ENCODE measurements at regions not wholly inside any gene's neighbourhood (a gene's known extent, or its start where the extent isn't known, plus 50 kb on each side); places are given as distances from the start of the nearest gene placed in this dataset.

DNA sequence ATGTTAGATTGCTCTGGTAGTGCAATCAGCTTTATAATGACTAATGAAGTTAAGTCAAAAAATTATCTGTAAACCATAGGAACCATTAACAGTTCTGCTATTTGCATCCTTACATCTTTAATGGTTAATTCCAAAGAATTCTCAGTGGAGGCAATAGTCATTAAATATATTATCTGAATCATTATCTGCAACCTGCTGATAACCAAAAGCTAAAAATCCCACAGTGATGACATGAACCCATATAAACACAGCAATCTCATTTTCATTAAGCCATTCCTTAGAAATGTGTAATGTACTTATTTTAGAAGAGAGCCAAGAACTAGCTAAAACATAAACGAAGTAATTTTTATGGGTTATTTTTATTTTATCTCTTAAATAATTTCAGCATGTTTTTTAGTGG is 60.2 kb downstream of the MAGEB16 start:
- Mint-ChIP-seq H3K27ac (no peak overlapping the region), H3K4me1 (no peaks in the 10 kb centered on the region), H3K9me3 (no peaks in the 10 kb centered on the region), H3K4me3 (no peak overlapping the region), H3K36me3 (ENCODE audit: low read depth) (no peaks in the 10 kb centered on the region), H3K27me3 (ENCODE audit: low read depth) (no peaks in the 10 kb centered on the region)
- TF ChIP-seq, protein P1, sequence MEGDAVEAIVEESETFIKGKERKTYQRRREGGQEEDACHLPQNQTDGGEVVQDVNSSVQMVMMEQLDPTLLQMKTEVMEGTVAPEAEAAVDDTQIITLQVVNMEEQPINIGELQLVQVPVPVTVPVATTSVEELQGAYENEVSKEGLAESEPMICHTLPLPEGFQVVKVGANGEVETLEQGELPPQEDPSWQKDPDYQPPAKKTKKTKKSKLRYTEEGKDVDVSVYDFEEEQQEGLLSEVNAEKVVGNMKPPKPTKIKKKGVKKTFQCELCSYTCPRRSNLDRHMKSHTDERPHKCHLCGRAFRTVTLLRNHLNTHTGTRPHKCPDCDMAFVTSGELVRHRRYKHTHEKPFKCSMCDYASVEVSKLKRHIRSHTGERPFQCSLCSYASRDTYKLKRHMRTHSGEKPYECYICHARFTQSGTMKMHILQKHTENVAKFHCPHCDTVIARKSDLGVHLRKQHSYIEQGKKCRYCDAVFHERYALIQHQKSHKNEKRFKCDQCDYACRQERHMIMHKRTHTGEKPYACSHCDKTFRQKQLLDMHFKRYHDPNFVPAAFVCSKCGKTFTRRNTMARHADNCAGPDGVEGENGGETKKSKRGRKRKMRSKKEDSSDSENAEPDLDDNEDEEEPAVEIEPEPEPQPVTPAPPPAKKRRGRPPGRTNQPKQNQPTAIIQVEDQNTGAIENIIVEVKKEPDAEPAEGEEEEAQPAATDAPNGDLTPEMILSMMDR (IDR thresholded peaks at IDR 0.05; ENCODE audit: unreplicated experiment in 3 of 3) = no peak

GRCh38 chrX:35858906-35859305 is 60.6 kb upstream of the CFAP47 start:
- Mint-ChIP-seq H3K27me3 (ENCODE audit: low read depth) (no peaks in the 10 kb centered on the region), H3K36me3 (ENCODE audit: low read depth) (no peaks in the 10 kb centered on the region), H3K9me3 (no peaks in the 10 kb centered on the region), H3K4me3 (no peak overlapping the region), H3K27ac (peak overlapping the region in 1 of 3 experiments; percentile 48), H3K4me1 (no peaks in the 10 kb centered on the region)
- TF ChIP-seq, protein P1 (IDR thresholded peaks at IDR 0.05; ENCODE audit: unreplicated experiment in 3 of 3) = no peak

DNA sequence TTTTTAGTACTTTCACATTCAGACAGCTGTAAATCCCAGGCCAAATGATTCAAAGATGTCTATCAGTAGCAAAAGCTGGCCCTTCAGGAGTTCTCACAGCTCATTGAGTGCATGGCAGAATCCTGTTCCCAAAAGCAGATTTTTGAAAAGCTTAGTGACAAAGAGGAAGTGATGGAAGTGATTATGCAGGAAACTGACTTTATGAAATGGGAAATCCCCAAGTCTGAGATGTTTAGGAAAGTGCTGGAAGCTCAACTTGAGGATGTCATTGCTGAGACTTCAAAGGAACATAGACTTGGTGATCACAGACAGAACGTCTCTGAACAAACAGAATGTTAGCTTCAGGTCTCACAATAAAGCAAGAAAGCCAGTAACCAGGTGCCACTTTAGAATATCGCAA is 51.0 kb upstream of the CFAP47 start:
- Mint-ChIP-seq H3K36me3 (ENCODE audit: low read depth) (no peaks in the 10 kb centered on the region), H3K27ac (no peak overlapping the region), H3K4me3 (no peak overlapping the region), H3K4me1 (no peaks in the 10 kb centered on the region), H3K9me3 (peaks cover 24% of the 10 kb centered on the region), H3K27me3 (ENCODE audit: low read depth) (no peaks in the 10 kb centered on the region)
- TF ChIP-seq, protein P1 (IDR thresholded peaks at IDR 0.05; ENCODE audit: unreplicated experiment in 3 of 3) = no peak

Data from nephron (organoid).